ENCODE measurements at regions not wholly inside any gene's neighbourhood (a gene's known extent, or its start where the extent isn't known, plus 50 kb on each side); places are given as distances from the start of the nearest gene placed in this dataset.
A peak's percentile ranks its signal among the peaks of the same experiment; 100 is the strongest.

GRCh38 chr2:34731292-34731691, 1132.2 kb upstream of the FAM98A start:
- POLR2A ChIA-PET, result no interaction called here
- BruUV-seq (replicated peaks), result no TSS peak
- DNase-seq (ENCODE audit: low read depth, low spot score) (no peak), FAIRE-seq (peak; percentile 54), ATAC-seq (no peak)
- WGBS (ENCODE audit: insufficient coverage, insufficient replicate concordance, low lambda C conversion rate, missing lambda C conversion rate), result 13% methylated on average over 2 of the region's 2 CpGs
- H3K9me3 ChIP-seq (replicated peaks; ENCODE audit: control insufficient read depth, insufficient read depth, low read length), result no peaks in the 10 kb centered on the region
- in situ Hi-C loops (cut with MboI) (no loop called here), intact Hi-C loops (cut with micrococcal nuclease; ENCODE audit: unreplicated experiment) (loop anchor here (10.0 kb wide), 1 partner anchor 466 kb away; no protein-coding TSS in a partner anchor)
- no peak overlapping the region for H3K9ac ChIP-seq (ENCODE audit: control insufficient read depth, insufficient read depth, low read length)
- no peaks in the 10 kb centered on the region for H3K4me1 ChIP-seq (ENCODE audit: control insufficient read depth, insufficient read depth, low read length)
- no peak overlapping the region for H3K4me2 ChIP-seq (ENCODE audit: control insufficient read depth, insufficient read depth)
- no peaks in the 10 kb centered on the region for H3K79me2 ChIP-seq (ENCODE audit: control insufficient read depth, insufficient read depth, low read length)
- H3K4me3 ChIP-seq, result no peak overlapping the region
- CTCF ChIA-PET, result no interaction called here
- H3K27ac ChIP-seq (ENCODE audit: control insufficient read depth, insufficient read depth), result no peak overlapping the region
- RAD21 ChIA-PET (ENCODE audit: unreplicated experiment), result no interaction called here
- H2AFZ ChIP-seq (ENCODE audit: control insufficient read depth, low read depth, low read length), result no peak overlapping the region
- H3K27me3 ChIP-seq (replicated peaks in 1 of 2; ENCODE audit: control insufficient read depth in 2 of 2, insufficient read depth in 2 of 2, low read length in 1 of 2), result no peaks in the 10 kb centered on the region
- SMC1A ChIA-PET (ENCODE audit: uncharacterized antibody, unreplicated experiment), result interaction anchor here (1.1 kb wide), 1 partner anchor 9 kb away, joined by 3 read pairs; no protein-coding TSS in a partner anchor
- H4K20me1 ChIP-seq (ENCODE audit: control insufficient read depth, insufficient read depth), result no peaks in the 10 kb centered on the region
- H3K36me3 ChIP-seq (ENCODE audit: control insufficient read depth in 2 of 2, insufficient read depth in 2 of 2, low read length in 1 of 2), result no peaks in the 10 kb centered on the region
- TF ChIP-seq POU2F2 (IDR thresholded peaks at IDR 0.05; ENCODE audit: borderline replicate concordance, low read depth, low read length), result no peak
- TF ChIP-seq MEF2A (IDR thresholded peaks at IDR 0.05; ENCODE audit: insufficient read depth, low read depth, low read length), result no peak
- TF ChIP-seq MTA3 (IDR thresholded peaks at IDR 0.05; ENCODE audit: borderline replicate concordance, low read length), result no peak
- no peak for TF ChIP-seq NFYA (IDR thresholded peaks at IDR 0.05; ENCODE audit: borderline replicate concordance, low read depth, low read length)
- no peak for TF ChIP-seq RCOR1 (conservative IDR thresholded peaks at IDR 0.05; ENCODE audit: low read depth, low read length)
- TF ChIP-seq GATAD2B (conservative IDR thresholded peaks at IDR 0.05; ENCODE audit: low read depth), result no peak
- no peak for TF ChIP-seq TCF3 (IDR thresholded peaks at IDR 0.05; ENCODE audit: borderline replicate concordance, insufficient read depth, low read depth, low read length)
- no peak for TF ChIP-seq SREBF2 (IDR thresholded peaks at IDR 0.05; ENCODE audit: low read length)
- TF ChIP-seq IRF5 (IDR thresholded peaks at IDR 0.05; ENCODE audit: borderline replicate concordance), result no peak
- TF ChIP-seq CBFB (IDR thresholded peaks at IDR 0.05; ENCODE audit: low read depth), result no peak
- no peak for TF ChIP-seq PAX8 (IDR thresholded peaks at IDR 0.05)
- TF ChIP-seq SP1 (IDR thresholded peaks at IDR 0.05; ENCODE audit: low read depth, low read length), result no peak
- no peak for TF ChIP-seq CTCF (IDR thresholded peaks at IDR 0.05 in 2 of 3, conservative IDR thresholded peaks at IDR 0.05 in 1 of 3; ENCODE audit: control insufficient read depth in 2 of 3, extremely low read depth in 1 of 3, insufficient read depth in 1 of 3, low read depth in 3 of 3, low read length in 3 of 3)
- no peak for TF ChIP-seq SIN3A (IDR thresholded peaks at IDR 0.05; ENCODE audit: low read depth, low read length)
- TF ChIP-seq ZNF217 (IDR thresholded peaks at IDR 0.05), result no peak
- no peak for TF ChIP-seq SPI1 (IDR thresholded peaks at IDR 0.05; ENCODE audit: borderline replicate concordance, insufficient read depth, low read depth, low read length)
- no peak for TF ChIP-seq MYB (IDR thresholded peaks at IDR 0.05; ENCODE audit: borderline replicate concordance, low read depth, low read length)
- no peak for TF ChIP-seq ZBTB4 (CRISPR knock-in tag; IDR thresholded peaks at IDR 0.05)

Measured in GM12878 (cell line).